ENCODE measurements at regions not wholly inside any gene's neighbourhood (a gene's known extent, or its start where the extent isn't known, plus 50 kb on each side); places are given as distances from the start of the nearest gene placed in this dataset.
A peak's percentile ranks its signal among the peaks of the same experiment; 100 is the strongest.

DNA sequence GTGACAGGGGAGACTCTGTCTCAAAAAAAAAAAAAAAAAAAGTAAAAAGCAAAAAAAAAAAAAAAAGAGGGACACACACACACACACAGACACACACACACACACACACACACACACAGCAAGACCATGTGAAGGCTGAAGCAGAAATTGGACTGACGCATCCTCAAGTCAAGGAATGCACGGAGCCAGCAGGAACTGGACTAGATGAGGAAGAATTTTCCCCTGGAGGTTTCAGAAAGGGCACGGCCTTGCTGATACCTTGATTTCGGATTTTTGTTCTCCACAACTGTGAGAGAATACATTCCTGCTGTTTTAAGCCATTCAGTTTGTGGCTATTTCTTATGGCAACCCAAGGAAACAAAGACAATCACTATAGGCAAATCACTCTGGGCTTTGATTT is 176.9 kb upstream of the SALL4 start:
- no peak overlapping the region for H3K4me2 ChIP-seq (ENCODE audit: control insufficient read depth, extremely low read depth, insufficient read depth, low read depth, low read length)
- dilution Hi-C loops (cut with MboI; ENCODE audit: extremely low pct_ligation_motif_present, low sequenced_read_pairs) = no loop called here
- H3K9me3 ChIP-seq (ENCODE audit: control insufficient read depth, low read depth, low read length) = peaks cover 3% of the 10 kb centered on the region
- H4K20me1 ChIP-seq (ENCODE audit: control insufficient read depth, extremely low read depth, insufficient read depth, low read length) = no peaks in the 10 kb centered on the region
- no peak for FAIRE-seq
- TF ChIP-seq, protein P1, sequence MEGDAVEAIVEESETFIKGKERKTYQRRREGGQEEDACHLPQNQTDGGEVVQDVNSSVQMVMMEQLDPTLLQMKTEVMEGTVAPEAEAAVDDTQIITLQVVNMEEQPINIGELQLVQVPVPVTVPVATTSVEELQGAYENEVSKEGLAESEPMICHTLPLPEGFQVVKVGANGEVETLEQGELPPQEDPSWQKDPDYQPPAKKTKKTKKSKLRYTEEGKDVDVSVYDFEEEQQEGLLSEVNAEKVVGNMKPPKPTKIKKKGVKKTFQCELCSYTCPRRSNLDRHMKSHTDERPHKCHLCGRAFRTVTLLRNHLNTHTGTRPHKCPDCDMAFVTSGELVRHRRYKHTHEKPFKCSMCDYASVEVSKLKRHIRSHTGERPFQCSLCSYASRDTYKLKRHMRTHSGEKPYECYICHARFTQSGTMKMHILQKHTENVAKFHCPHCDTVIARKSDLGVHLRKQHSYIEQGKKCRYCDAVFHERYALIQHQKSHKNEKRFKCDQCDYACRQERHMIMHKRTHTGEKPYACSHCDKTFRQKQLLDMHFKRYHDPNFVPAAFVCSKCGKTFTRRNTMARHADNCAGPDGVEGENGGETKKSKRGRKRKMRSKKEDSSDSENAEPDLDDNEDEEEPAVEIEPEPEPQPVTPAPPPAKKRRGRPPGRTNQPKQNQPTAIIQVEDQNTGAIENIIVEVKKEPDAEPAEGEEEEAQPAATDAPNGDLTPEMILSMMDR (optimal IDR thresholded peaks at IDR 0.05 in 1 of 3, IDR thresholded peaks at IDR 0.05 in 1 of 3, conservative IDR thresholded peaks at IDR 0.05 in 1 of 3; ENCODE audit: extremely low read depth in 1 of 3, insufficient read depth in 2 of 3, low read length in 3 of 3) = no peak
- no peak for TF ChIP-seq EZH2 (IDR thresholded peaks at IDR 0.05; ENCODE audit: low read length)
- H3K36me3 ChIP-seq (ENCODE audit: control insufficient read depth in 2 of 2, extremely low read depth in 1 of 2, insufficient read depth in 2 of 2, low read length in 2 of 2) = no peaks in the 10 kb centered on the region
- no peaks in the 10 kb centered on the region for H3K27me3 ChIP-seq (ENCODE audit: control insufficient read depth, extremely low read depth, insufficient read depth, low read length)
- H3K4me3 ChIP-seq (ENCODE audit: control insufficient read depth in 2 of 3, extremely low read depth in 1 of 3, insufficient read depth in 2 of 3, low read depth in 1 of 3, low read length in 3 of 3) = no peak overlapping the region
- no peak for DNase-seq (ENCODE audit: low read depth, low spot score)
- H2AFZ ChIP-seq (ENCODE audit: control insufficient read depth, low read length) = no peak overlapping the region
- H3K9me1 ChIP-seq (ENCODE audit: control insufficient read depth, extremely low read depth, insufficient read depth, low read length) = no peaks in the 10 kb centered on the region
- no peak overlapping the region for H3K9ac ChIP-seq (ENCODE audit: control insufficient read depth, extremely low read depth, insufficient read depth, low read length)
- H3K79me2 ChIP-seq (ENCODE audit: control insufficient read depth, insufficient read depth, low read length) = no peaks in the 10 kb centered on the region
- H3K27ac ChIP-seq (ENCODE audit: control insufficient read depth, insufficient read depth, low read length) = no peak overlapping the region
- no peaks in the 10 kb centered on the region for H3K4me1 ChIP-seq (ENCODE audit: control insufficient read depth, extremely low read depth, insufficient read depth, low read length)

DNA sequence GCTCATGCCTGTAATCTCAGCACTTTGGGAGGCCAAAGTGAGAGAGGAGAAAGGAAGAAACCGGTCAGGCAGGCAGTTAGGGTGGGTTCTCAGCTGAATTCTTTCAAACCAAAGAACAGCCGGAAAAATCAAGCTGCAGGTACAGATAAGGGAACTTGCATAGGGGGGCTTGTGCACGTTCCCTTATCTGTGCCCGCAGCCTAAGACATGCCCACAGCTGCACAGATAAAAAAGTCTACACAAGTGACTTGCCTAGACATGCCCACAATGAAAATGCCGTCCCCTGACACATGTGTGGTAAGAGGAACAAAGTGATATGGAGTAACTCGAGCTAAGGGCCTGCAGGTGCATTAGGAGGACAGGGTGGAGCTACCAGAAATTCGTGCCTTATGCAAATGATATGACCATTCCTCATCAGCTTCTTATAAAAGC is 175.8 kb upstream of the SALL4 start:
- H3K36me3 ChIP-seq (ENCODE audit: control insufficient read depth in 2 of 2, extremely low read depth in 1 of 2, insufficient read depth in 2 of 2, low read length in 2 of 2) = no peaks in the 10 kb centered on the region
- H3K4me2 ChIP-seq (ENCODE audit: control insufficient read depth, extremely low read depth, insufficient read depth, low read depth, low read length) = no peak overlapping the region
- H3K9me3 ChIP-seq (ENCODE audit: control insufficient read depth, low read depth, low read length) = peaks cover 3% of the 10 kb centered on the region
- dilution Hi-C loops (cut with MboI; ENCODE audit: extremely low pct_ligation_motif_present, low sequenced_read_pairs) = no loop called here
- no peak for FAIRE-seq
- no peaks in the 10 kb centered on the region for H4K20me1 ChIP-seq (ENCODE audit: control insufficient read depth, extremely low read depth, insufficient read depth, low read length)
- no peak overlapping the region for H3K9ac ChIP-seq (ENCODE audit: control insufficient read depth, extremely low read depth, insufficient read depth, low read length)
- no peak overlapping the region for H2AFZ ChIP-seq (ENCODE audit: control insufficient read depth, low read length)
- no peak overlapping the region for H3K4me3 ChIP-seq (ENCODE audit: control insufficient read depth in 2 of 3, extremely low read depth in 1 of 3, insufficient read depth in 2 of 3, low read depth in 1 of 3, low read length in 3 of 3)
- peak; percentile 52 for DNase-seq (ENCODE audit: low read depth, low spot score)
- no peaks in the 10 kb centered on the region for H3K4me1 ChIP-seq (ENCODE audit: control insufficient read depth, extremely low read depth, insufficient read depth, low read length)
- TF ChIP-seq, protein P1 (optimal IDR thresholded peaks at IDR 0.05 in 1 of 3, IDR thresholded peaks at IDR 0.05 in 1 of 3, conservative IDR thresholded peaks at IDR 0.05 in 1 of 3; ENCODE audit: extremely low read depth in 1 of 3, insufficient read depth in 2 of 3, low read length in 3 of 3) = no peak
- no peak for TF ChIP-seq EZH2 (IDR thresholded peaks at IDR 0.05; ENCODE audit: low read length)
- H3K9me1 ChIP-seq (ENCODE audit: control insufficient read depth, extremely low read depth, insufficient read depth, low read length) = no peaks in the 10 kb centered on the region
- no peaks in the 10 kb centered on the region for H3K27me3 ChIP-seq (ENCODE audit: control insufficient read depth, extremely low read depth, insufficient read depth, low read length)
- H3K27ac ChIP-seq (ENCODE audit: control insufficient read depth, insufficient read depth, low read length) = no peak overlapping the region
- H3K79me2 ChIP-seq (ENCODE audit: control insufficient read depth, insufficient read depth, low read length) = no peaks in the 10 kb centered on the region
